ENCODE measurements at regions not wholly inside any gene's neighbourhood (a gene's known extent, or its start where the extent isn't known, plus 50 kb on each side); places are given as distances from the start of the nearest gene placed in this dataset.

DNA sequence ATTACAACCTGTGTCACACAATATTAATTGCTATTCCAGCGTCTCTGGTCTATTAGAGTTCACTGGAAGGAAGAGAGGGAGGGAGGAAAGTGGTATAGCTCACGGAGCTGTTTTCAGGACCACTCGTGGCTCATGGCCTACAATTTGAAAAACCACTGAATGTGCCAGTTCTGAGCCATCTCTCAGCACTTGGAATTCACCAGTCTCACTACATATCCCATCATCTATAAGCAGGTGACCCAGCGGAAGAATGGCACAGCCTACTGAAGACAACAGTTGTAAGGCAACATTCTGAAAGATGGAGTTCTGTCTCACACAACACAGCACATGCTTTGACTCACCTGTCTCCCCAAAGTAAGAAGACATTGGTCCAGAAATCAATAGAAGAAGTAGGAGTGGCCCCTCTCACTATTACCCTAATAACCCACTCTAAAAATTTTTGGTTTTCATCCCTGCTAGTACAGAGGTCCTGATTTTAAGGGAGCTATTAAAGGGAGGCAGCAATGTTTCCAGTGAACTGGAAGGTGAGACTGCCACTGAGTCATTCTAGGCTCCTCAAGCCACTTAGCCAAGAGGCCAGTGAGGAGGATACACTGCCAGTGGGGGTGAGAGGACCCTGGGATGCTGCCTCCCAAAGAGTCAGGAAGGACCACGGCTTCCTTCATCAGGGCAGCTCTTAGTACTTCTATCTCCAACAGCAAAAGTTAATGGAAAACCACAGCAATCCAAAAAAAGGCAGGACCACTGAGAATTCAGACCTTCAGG lies 50.0 kb upstream of the DOCK9 start:
- Mint-ChIP-seq H3K9me3 (no peaks in the 10 kb centered on the region), H3K27me3 (ENCODE audit: low read depth) (no peaks in the 10 kb centered on the region), H3K27ac (peak overlapping the region; percentile 91), H3K36me3 (ENCODE audit: insufficient read depth in 2 of 2) (peaks cover 0 to 4% of the 10 kb centered on the region in 2 donors), H3K4me3 (peak overlapping the region; percentile 66 to 72), H3K4me1 (ENCODE audit: low read depth) (peaks cover 95% of the 10 kb centered on the region)
- peak; percentile 23 to 26 for DNase-seq
- peak; percentile 20 to 39 for ATAC-seq (replicated peaks in 1 of 2)

DNA sequence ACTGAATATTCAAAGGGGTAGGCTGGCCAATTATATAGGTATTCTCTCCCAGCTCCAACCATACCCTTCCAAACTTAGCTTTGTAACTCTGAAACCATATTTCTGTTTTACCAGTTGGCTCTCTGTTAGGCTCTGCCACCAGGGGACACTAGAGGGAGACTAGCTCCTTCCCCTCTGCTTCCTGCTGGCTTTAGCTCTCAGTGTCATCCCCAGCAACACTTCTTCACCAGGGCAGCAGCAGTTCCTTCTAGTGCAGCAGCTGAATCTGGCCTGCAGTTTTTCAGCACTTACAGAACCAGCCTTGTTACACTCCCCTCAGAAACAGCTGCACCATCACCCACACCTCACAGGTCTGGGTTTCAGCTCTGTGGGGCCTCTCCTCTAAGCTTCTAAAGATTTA lies 51.0 kb upstream of the DOCK9 start:
- H3K36me3 Mint-ChIP-seq (ENCODE audit: insufficient read depth in 2 of 2): peaks cover 0 to 4% of the 10 kb centered on the region in 2 donors
- ATAC-seq (replicated peaks in 1 of 2): no peak
- H3K4me3 Mint-ChIP-seq: no peak overlapping the region
- no peaks in the 10 kb centered on the region for H3K9me3 Mint-ChIP-seq
- peak overlapping the region; percentile 72 for H3K27ac Mint-ChIP-seq
- no peaks in the 10 kb centered on the region for H3K27me3 Mint-ChIP-seq (ENCODE audit: low read depth)
- DNase-seq: peak; percentile 32 to 43
- H3K4me1 Mint-ChIP-seq (ENCODE audit: low read depth): peaks cover 95% of the 10 kb centered on the region

DNA sequence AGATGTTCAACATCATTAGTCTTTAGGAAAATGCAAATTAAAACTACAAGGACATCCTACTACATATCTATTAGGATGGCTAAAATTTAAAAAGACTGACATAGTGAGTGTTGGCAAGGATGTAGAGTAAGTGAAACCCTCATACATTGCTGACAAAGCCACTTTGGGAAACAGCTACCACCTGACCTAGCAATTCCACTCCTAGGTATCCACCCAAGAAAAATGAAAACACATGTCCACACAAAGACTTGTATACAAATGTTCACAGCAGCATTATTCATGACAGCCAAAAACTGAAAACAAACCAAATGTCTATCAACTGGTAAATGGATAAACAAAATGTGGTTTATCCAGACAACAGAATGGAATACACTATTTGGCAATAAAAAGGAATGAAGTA lies 51.7 kb upstream of the DOCK9 start:
- Mint-ChIP-seq H3K36me3 (ENCODE audit: insufficient read depth in 2 of 2) (peaks cover 0 to 4% of the 10 kb centered on the region in 2 donors), H3K4me1 (ENCODE audit: low read depth) (peaks cover 90% of the 10 kb centered on the region), H3K27me3 (ENCODE audit: low read depth) (no peaks in the 10 kb centered on the region), H3K9me3 (no peaks in the 10 kb centered on the region), H3K27ac (peak overlapping the region; percentile 11), H3K4me3 (peak overlapping the region in 1 of 2 donors; percentile 58)
- ATAC-seq (replicated peaks in 1 of 2) (no peak), DNase-seq (no peak)

DNA sequence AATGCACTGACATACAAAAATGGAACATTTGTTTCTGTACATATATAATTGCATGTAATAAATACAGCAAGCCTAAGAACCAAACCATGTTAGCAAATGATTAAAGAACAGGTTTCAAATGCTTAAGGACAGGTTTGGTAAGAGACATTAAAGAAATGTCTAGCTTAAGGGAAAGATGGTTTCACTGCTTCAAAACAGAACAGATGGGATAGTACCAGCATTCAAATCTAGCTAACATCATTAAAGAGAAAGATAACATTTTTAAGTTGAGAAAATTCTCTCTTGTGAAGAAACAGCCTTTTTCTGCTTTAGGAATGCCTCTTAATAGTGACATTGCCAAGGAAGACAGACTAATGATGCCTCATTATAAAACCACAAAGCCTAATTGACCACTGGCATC lies 52.5 kb upstream of the DOCK9 start:
- H3K9me3 Mint-ChIP-seq: peaks cover 0 to 1% of the 10 kb centered on the region in 2 donors
- no peaks in the 10 kb centered on the region for H3K27me3 Mint-ChIP-seq (ENCODE audit: low read depth)
- ATAC-seq (replicated peaks in 1 of 2): no peak
- peak overlapping the region in 1 of 2 donors; percentile 58 for H3K4me3 Mint-ChIP-seq
- peak overlapping the region; percentile 53 for H3K27ac Mint-ChIP-seq
- H3K4me1 Mint-ChIP-seq (ENCODE audit: low read depth): peaks cover 82% of the 10 kb centered on the region
- DNase-seq: no peak
- peaks cover 2 to 6% of the 10 kb centered on the region in 2 donors for H3K36me3 Mint-ChIP-seq (ENCODE audit: insufficient read depth in 2 of 2)

DNA sequence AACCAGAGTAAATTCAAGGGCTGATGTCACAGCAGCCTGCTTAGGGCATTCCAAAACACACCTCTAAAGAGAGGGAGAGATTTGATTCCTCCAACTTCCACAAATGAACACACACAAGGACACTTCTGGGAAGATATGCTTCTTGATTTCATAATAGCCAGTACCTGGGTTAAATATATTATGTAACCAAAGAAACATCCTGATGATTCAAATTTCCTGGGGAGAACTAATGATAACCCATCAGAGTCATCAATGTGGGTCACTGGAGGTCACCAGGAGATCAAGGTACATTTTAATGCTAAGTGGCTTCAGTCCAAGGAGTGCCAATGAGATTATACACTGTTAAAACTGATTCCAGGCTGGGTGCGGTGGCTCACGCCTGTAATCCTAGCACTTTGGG lies 54.0 kb upstream of the DOCK9 start:
- ATAC-seq (replicated peaks in 1 of 2) (no peak), DNase-seq (no peak)
- peaks cover 0 to 2% of the 10 kb centered on the region in 2 donors for H3K9me3 Mint-ChIP-seq
- H3K4me1 Mint-ChIP-seq (ENCODE audit: low read depth): peaks cover 67% of the 10 kb centered on the region
- peaks cover 6 to 12% of the 10 kb centered on the region in 2 donors for H3K36me3 Mint-ChIP-seq (ENCODE audit: insufficient read depth in 2 of 2)
- H3K27ac Mint-ChIP-seq: peak overlapping the region; percentile 75
- no peak overlapping the region for H3K4me3 Mint-ChIP-seq
- H3K27me3 Mint-ChIP-seq (ENCODE audit: low read depth): no peaks in the 10 kb centered on the region

GRCh38 chr13:99033814-99034213 lies 56.0 kb upstream of the DOCK9 start:
- H3K27me3 Mint-ChIP-seq (ENCODE audit: low read depth): no peaks in the 10 kb centered on the region
- peaks cover 6 to 11% of the 10 kb centered on the region in 2 donors for H3K36me3 Mint-ChIP-seq (ENCODE audit: insufficient read depth in 2 of 2)
- H3K9me3 Mint-ChIP-seq: peaks cover 0 to 2% of the 10 kb centered on the region in 2 donors
- peak; percentile 55 to 58 for ATAC-seq (replicated peaks in 1 of 2)
- no peak overlapping the region for H3K27ac Mint-ChIP-seq
- peaks cover 57% of the 10 kb centered on the region for H3K4me1 Mint-ChIP-seq (ENCODE audit: low read depth)
- H3K4me3 Mint-ChIP-seq: no peak overlapping the region
- DNase-seq: no peak

DNA sequence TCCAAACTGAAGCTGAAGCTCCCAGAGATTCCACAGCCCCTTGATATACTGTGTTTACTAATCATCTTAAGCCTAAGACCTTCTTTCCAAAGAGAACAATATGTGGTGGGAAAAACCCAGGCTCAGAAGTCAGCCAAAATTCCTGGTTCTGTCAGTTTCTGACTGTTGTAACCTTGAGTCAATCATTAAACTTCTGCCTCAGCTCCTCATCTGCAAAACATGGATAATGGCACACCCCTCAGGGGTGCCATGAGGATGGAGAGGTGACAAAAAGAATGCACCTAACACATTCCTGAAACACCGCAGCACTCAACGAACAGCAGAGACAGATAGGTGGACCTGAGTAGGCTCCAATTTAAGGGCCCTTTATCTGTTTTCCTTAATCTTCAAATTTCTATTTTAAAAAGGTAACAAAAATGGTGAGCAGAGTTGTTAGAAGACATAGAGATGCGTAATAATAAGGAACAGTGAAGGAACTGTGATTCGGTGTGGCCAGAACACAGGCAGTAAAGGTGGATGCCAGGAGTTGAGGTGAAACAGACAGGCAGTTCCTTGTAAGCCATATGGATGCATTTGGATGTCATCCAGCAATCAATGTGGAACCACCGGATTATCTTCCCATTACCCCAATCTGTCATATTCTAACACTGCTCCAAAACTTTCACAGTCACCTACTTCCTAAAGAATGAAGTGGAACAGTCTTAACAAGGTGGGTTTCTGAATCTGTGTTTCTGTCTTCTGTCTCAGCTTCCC lies 56.6 kb upstream of the DOCK9 start:
- no peak overlapping the region for H3K4me3 Mint-ChIP-seq
- H3K36me3 Mint-ChIP-seq (ENCODE audit: insufficient read depth in 2 of 2): peaks cover 6 to 7% of the 10 kb centered on the region in 2 donors
- peaks cover 0 to 2% of the 10 kb centered on the region in 2 donors for H3K9me3 Mint-ChIP-seq
- H3K4me1 Mint-ChIP-seq (ENCODE audit: low read depth): peaks cover 53% of the 10 kb centered on the region
- H3K27ac Mint-ChIP-seq: no peak overlapping the region
- DNase-seq: no peak
- H3K27me3 Mint-ChIP-seq (ENCODE audit: low read depth): no peaks in the 10 kb centered on the region
- no peak for ATAC-seq (replicated peaks in 1 of 2)

DNA sequence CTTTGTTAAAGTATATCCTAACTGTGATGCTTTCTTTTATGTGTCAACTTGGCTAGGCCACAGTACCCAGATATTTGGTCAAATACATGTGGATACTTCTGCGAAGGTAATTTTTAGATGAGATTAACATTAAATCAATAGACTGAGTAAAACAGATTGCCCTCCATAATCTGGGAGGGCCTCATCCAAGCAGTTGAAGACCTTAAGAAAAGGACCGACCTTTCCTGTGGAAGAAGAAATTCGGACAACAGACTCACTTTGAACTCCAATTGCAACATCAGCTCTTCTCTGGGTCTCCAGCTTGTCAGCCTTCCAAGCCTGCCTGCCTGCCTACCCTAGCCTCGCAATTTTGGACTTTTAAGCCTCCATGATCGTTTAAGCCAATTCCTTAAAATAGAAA lies 57.9 kb upstream of the DOCK9 start:
- H3K27ac Mint-ChIP-seq: no peak overlapping the region

GRCh38 chr13:99037756-99038155 lies 59.9 kb upstream of the DOCK9 start:
- ATAC-seq (replicated peaks in 1 of 2): no peak
- H3K4me3 Mint-ChIP-seq: no peak overlapping the region
- H3K36me3 Mint-ChIP-seq (ENCODE audit: insufficient read depth in 2 of 2): peaks cover 6 to 7% of the 10 kb centered on the region in 2 donors
- no peaks in the 10 kb centered on the region for H3K27me3 Mint-ChIP-seq (ENCODE audit: low read depth)
- no peak overlapping the region for H3K27ac Mint-ChIP-seq
- DNase-seq: no peak
- H3K4me1 Mint-ChIP-seq (ENCODE audit: low read depth): peaks cover 49% of the 10 kb centered on the region
- peaks cover 0 to 2% of the 10 kb centered on the region in 2 donors for H3K9me3 Mint-ChIP-seq

More for the DNA sequence above, 57.9 kb upstream of the DOCK9 start:
- Mint-ChIP-seq H3K9me3 (peaks cover 0 to 2% of the 10 kb centered on the region in 2 donors), H3K27me3 (ENCODE audit: low read depth) (no peaks in the 10 kb centered on the region), H3K4me1 (ENCODE audit: low read depth) (peaks cover 44% of the 10 kb centered on the region), H3K36me3 (ENCODE audit: insufficient read depth in 2 of 2) (peaks cover 6 to 7% of the 10 kb centered on the region in 2 donors), H3K4me3 (no peak overlapping the region)
- ATAC-seq (replicated peaks in 1 of 2): no peak
- no peak for DNase-seq

DNA sequence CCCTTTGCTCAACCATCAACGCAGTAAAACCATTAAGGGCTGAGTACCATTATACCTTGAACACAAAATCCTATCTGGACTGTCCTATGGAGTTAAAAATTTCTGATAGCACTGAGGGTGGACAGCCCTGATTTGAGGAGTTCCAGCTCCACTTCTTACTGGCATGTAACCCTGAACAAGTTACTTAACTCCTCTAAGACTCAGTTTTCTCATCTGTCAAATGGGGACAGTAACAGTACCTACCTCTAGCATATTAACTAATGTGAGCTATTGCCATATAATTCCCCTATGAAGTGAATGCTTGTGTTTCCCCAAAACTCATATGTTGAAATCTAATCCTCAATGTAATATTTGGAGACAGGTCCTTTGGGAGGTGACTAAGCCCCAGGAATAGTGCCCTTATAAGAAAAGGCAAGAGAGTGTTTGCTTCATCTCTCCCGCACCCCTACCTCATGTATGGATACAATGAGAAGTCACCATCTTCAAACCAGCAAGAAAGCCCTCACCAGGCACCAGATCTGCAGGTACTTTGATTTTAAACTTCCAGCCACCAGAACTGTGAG lies 61.9 kb upstream of the DOCK9 start:
- Mint-ChIP-seq H3K9me3 (peaks cover 0 to 2% of the 10 kb centered on the region in 2 donors), H3K36me3 (ENCODE audit: insufficient read depth in 2 of 2) (peaks cover 6 to 7% of the 10 kb centered on the region in 2 donors)
- ATAC-seq (replicated peaks in 1 of 2): no peak

DNA sequence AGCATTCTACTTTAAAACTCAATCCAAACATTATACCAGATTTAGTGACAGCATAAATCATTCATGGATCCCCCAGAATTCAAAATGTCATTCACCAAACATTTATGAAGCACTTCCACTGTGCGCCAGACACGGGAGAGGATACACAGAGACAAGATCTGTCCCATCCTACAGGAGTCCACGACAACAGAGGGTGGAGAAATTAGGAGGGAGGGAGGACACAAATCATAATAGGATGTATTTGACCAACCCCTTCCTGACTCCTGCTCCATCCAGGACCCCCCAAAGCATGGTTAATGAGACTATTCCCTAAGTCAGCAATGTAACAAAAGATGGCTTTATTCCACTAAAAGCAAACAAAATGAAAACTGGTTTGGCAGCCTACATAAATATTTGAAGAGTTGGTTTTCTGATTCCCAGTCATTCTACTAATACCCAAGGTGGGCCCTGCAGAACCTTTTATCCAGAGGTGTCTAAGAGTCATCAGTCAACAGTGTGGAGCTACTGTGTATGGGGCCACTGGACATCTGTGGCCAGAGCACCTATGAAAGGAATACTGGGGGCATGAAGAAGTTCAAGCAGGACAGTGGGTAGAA lies 62.8 kb upstream of the DOCK9 start:
- Mint-ChIP-seq H3K36me3 (ENCODE audit: insufficient read depth in 2 of 2) (peaks cover 2 to 3% of the 10 kb centered on the region in 2 donors), H3K9me3 (no peaks in the 10 kb centered on the region), H3K27me3 (ENCODE audit: low read depth) (no peaks in the 10 kb centered on the region), H3K4me1 (ENCODE audit: low read depth) (peaks cover 65% of the 10 kb centered on the region), H3K4me3 (no peak overlapping the region), H3K27ac (no peak overlapping the region)
- ATAC-seq (replicated peaks in 1 of 2) (no peak), DNase-seq (no peak)

More for the DNA sequence above, 61.9 kb upstream of the DOCK9 start:
- no peak overlapping the region for H3K4me3 Mint-ChIP-seq
- peaks cover 57% of the 10 kb centered on the region for H3K4me1 Mint-ChIP-seq (ENCODE audit: low read depth)
- no peak overlapping the region for H3K27ac Mint-ChIP-seq
- no peaks in the 10 kb centered on the region for H3K27me3 Mint-ChIP-seq (ENCODE audit: low read depth)
- DNase-seq: no peak

DNA sequence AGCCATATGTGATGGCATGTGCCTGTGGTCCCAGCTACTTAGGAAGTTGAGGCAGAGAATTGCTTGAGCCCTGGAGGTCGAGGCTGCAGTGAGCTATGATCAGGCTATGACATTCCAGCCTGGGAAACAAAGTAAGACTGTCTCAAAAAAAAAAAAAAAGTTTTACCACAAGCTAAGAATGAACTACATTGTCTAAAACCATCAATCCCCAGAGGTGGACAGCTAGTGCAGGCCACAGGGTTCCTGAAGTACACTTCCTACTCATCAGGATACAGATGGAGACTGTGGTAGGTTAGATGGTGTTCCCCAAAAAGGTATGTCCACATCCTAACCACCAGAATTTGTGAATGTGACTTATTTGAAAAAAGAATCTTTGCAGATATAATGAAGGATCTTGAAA lies 63.5 kb upstream of the DOCK9 start:
- H3K36me3 Mint-ChIP-seq (ENCODE audit: insufficient read depth in 2 of 2): no peaks in the 10 kb centered on the region
- H3K27ac Mint-ChIP-seq: peak overlapping the region; percentile 12

DNA sequence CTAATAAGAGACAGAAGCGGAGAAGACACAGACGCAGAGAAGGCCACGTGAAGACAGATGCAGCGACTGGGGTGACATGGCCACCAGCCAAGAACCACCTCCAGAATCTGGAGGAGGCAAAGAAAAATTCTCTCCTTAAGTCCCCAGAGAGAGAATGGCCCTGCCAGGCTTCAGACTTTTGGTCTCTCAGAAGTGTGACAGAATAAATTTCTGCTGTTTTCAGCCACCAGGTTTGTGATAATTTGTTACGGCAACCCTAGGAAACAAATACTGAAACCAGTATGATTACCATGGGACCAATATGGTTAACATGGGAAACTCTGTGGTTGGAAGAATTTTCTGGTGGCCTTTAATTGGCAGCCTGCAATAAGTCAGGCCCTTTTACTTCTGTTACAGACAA lies 63.9 kb upstream of the DOCK9 start:
- ATAC-seq (replicated peaks in 1 of 2): peak in 1 of 2 donors; percentile 13
- peak overlapping the region in 1 of 2 donors; percentile 34 for H3K4me3 Mint-ChIP-seq

More for the DNA sequence above, 63.5 kb upstream of the DOCK9 start:
- H3K4me3 Mint-ChIP-seq: peak overlapping the region in 1 of 2 donors; percentile 34
- H3K27me3 Mint-ChIP-seq (ENCODE audit: low read depth): no peaks in the 10 kb centered on the region
- peaks cover 72% of the 10 kb centered on the region for H3K4me1 Mint-ChIP-seq (ENCODE audit: low read depth)
- no peaks in the 10 kb centered on the region for H3K9me3 Mint-ChIP-seq
- no peak for ATAC-seq (replicated peaks in 1 of 2)
- DNase-seq: no peak

More for the DNA sequence above, 63.9 kb upstream of the DOCK9 start:
- no peak for DNase-seq
- Mint-ChIP-seq H3K36me3 (ENCODE audit: insufficient read depth in 2 of 2) (no peaks in the 10 kb centered on the region), H3K9me3 (no peaks in the 10 kb centered on the region), H3K4me1 (ENCODE audit: low read depth) (peaks cover 77% of the 10 kb centered on the region), H3K27me3 (ENCODE audit: low read depth) (no peaks in the 10 kb centered on the region), H3K27ac (peak overlapping the region; percentile 12)
